H9 (cell line): ENCODE measurements at regions not wholly inside any gene's neighbourhood (a gene's known extent, or its start where the extent isn't known, plus 50 kb on each side); places are given as distances from the start of the nearest gene placed in this dataset.

Experiments used
- DNase-seq: peaks from one replicate; pipeline ENCODE4 v3.0.0-alpha.2; 2017
- H2AFZ ChIP-seq: one replicate; pipeline ENCODE4 v1.6.1; 2013; ENCODE audit warnings: mild to moderate bottlenecking, low read length, control low read depth, moderate library complexity
- H2AK5ac ChIP-seq: 2 replicates; pipeline ENCODE4 v1.6.1; 2013; ENCODE audit warnings: low read length, control low read depth, mixed read lengths; ENCODE audit not compliant: insufficient read length
- H2BK120ac ChIP-seq: one replicate; pipeline ENCODE4 v1.6.1; 2013; ENCODE audit warnings: low read depth, mild to moderate bottlenecking, low read length, control low read depth, inconsistent platforms; ENCODE audit not compliant: poor library complexity, severe bottlenecking
- H2BK12ac ChIP-seq: 2 replicates; pipeline ENCODE4 v1.6.1; 2013; ENCODE audit warnings: low read length, control low read depth, mixed read lengths, low read depth; ENCODE audit not compliant: insufficient read length
- H2BK15ac ChIP-seq: 2 replicates; pipeline ENCODE4 v1.6.1; 2013; ENCODE audit warnings: low read depth, low read length, control low read depth
- H2BK20ac ChIP-seq: one replicate; pipeline ENCODE4 v1.6.1; 2013; ENCODE audit warnings: low read depth, mild to moderate bottlenecking, low read length, control low read depth, inconsistent platforms; ENCODE audit not compliant: poor library complexity, severe bottlenecking
- H2BK5ac ChIP-seq: 2 replicates; pipeline ENCODE4 v1.6.1; 2013; ENCODE audit warnings: low read length, control low read depth, mixed read lengths; ENCODE audit not compliant: insufficient read length
- H3K14ac ChIP-seq: 2 replicates; pipeline ENCODE4 v1.6.1; 2013; ENCODE audit warnings: low read length, control low read depth; ENCODE audit not compliant: insufficient read depth
- H3K18ac ChIP-seq: 2 replicates; pipeline ENCODE4 v1.6.1; 2013; ENCODE audit warnings: low read depth, mild to moderate bottlenecking, mixed read lengths, low read length, control low read depth; ENCODE audit not compliant: insufficient read length
- H3K23ac ChIP-seq: 2 replicates; pipeline ENCODE4 v1.6.1; 2013; ENCODE audit warnings: low read length, control low read depth, mixed read lengths, low read depth; ENCODE audit not compliant: insufficient read length
- H3K23me2 ChIP-seq: 2 replicates; pipeline ENCODE4 v1.6.1; 2013; ENCODE audit warnings: low read depth, mild to moderate bottlenecking, mixed read lengths, low read length, control low read depth; ENCODE audit not compliant: insufficient read length, poor library complexity, severe bottlenecking
- H3K27ac ChIP-seq: 2 replicates; pipeline ENCODE4 v1.5.1; 2013; ENCODE audit warnings: low read length, control low read depth, mixed read lengths, low read depth; ENCODE audit not compliant: insufficient read length
- H3K27me3 ChIP-seq: 2 replicates; pipeline ENCODE4 v1.6.1; 2013; ENCODE audit warnings: low read length, control low read depth, inconsistent platforms; ENCODE audit not compliant: insufficient read depth
- H3K4ac ChIP-seq: 2 replicates; pipeline ENCODE4 v1.6.1; 2013; ENCODE audit warnings: low read depth, mild to moderate bottlenecking, control low read depth, inconsistent platforms, low read length, moderate library complexity
- H3K4me1 ChIP-seq: 2 replicates; pipeline ENCODE4 v1.6.1; 2013; ENCODE audit warnings: low read length, control low read depth, inconsistent platforms; ENCODE audit not compliant: insufficient read depth
- H3K4me2 ChIP-seq: 2 replicates; pipeline ENCODE4 v1.6.1; 2013; ENCODE audit warnings: low read length, control low read depth, mixed read lengths; ENCODE audit not compliant: insufficient read length, insufficient read depth
- H3K56ac ChIP-seq: 2 replicates; pipeline ENCODE4 v1.6.1; 2013; ENCODE audit warnings: low read depth, mild to moderate bottlenecking, mixed read lengths, low read length, control low read depth; ENCODE audit not compliant: insufficient read length
- H3K79me1 ChIP-seq: 2 replicates; pipeline ENCODE4 v1.6.1; 2013; ENCODE audit warnings: low read depth, mild to moderate bottlenecking, moderate library complexity, low read length, control low read depth, inconsistent platforms; ENCODE audit not compliant: insufficient read depth, poor library complexity, severe bottlenecking
- H3K79me2 ChIP-seq: 2 replicates; pipeline ENCODE4 v1.6.1; 2013; ENCODE audit warnings: low read length, control low read depth, inconsistent platforms; ENCODE audit not compliant: insufficient read depth
- H3K9ac ChIP-seq: 2 replicates; pipeline ENCODE4 v1.6.1; 2013; ENCODE audit warnings: low read length, control low read depth, mixed read lengths; ENCODE audit not compliant: insufficient read length; ENCODE audit errors: extremely low read depth
- H3K9me3 ChIP-seq: one replicate; pipeline ENCODE4 v1.6.1; 2013; ENCODE audit warnings: low read depth, low read length, inconsistent platforms; ENCODE audit not compliant: control insufficient read depth
- H3T11ph ChIP-seq: one replicate; pipeline ENCODE4 v1.6.1; 2013; ENCODE audit warnings: mild to moderate bottlenecking, low read length, control low read depth, inconsistent platforms
- H4K20me1 ChIP-seq: one replicate; pipeline ENCODE4 v1.6.1; 2013; ENCODE audit not compliant: control insufficient read depth, insufficient read length, insufficient read depth
- H4K5ac ChIP-seq: 2 replicates; pipeline ENCODE4 v1.6.1; 2013; ENCODE audit warnings: low read depth, mild to moderate bottlenecking, mixed read lengths, low read length, control low read depth; ENCODE audit not compliant: insufficient read length
- H4K8ac ChIP-seq: replicated peaks from 2 replicates; pipeline ENCODE4 v1.6.1; 2013; ENCODE audit warnings: low read length, control low read depth, mixed read lengths, low read depth; ENCODE audit not compliant: insufficient read length
- H4K91ac ChIP-seq: 2 replicates; pipeline ENCODE4 v1.6.1; 2013; ENCODE audit warnings: low read depth, mild to moderate bottlenecking, moderate library complexity, mixed read lengths, low read length, control low read depth; ENCODE audit not compliant: insufficient read length
- H3K27ac Mint-ChIP-seq, 3 experiments: 2 replicates in 2 of 3; 3 replicates in 1 of 3; pipeline ENCODE4 v1.8.0; 2020 to 2021; ENCODE audit warnings: mixed read lengths in 3 of 3, mild to moderate bottlenecking in 1 of 3, moderate library complexity in 1 of 3
- H3K27me3 Mint-ChIP-seq: 2 replicates; pipeline ENCODE4 v1.8.0; 2021; ENCODE audit warnings: low read depth, mild to moderate bottlenecking, moderate library complexity, mixed read lengths
- H3K36me3 Mint-ChIP-seq, 3 experiments: 2 replicates in 2 of 3; 3 replicates in 1 of 3; pipeline ENCODE4 v1.8.0; 2020 to 2021; ENCODE audit warnings: low read depth in 3 of 3, mixed read lengths in 3 of 3; ENCODE audit not compliant: insufficient read depth in 1 of 3
- H3K4me1 Mint-ChIP-seq, 2 experiments: 2 replicates each; pipeline ENCODE4 v1.8.0; 2020; ENCODE audit warnings: mixed read lengths in 2 of 2
- H3K4me3 Mint-ChIP-seq, 2 experiments: 2 replicates in 1 of 2; 3 replicates in 1 of 2; pipeline ENCODE4 v1.8.0; 2020 to 2021; ENCODE audit warnings: mild to moderate bottlenecking in 2 of 2, mixed read lengths in 2 of 2, moderate library complexity in 1 of 2
- H3K9me3 Mint-ChIP-seq, 2 experiments: 2 replicates in 1 of 2; 3 replicates in 1 of 2; pipeline ENCODE4 v1.8.0; 2020; ENCODE audit warnings: mild to moderate bottlenecking in 2 of 2, mixed read lengths in 2 of 2, moderate library complexity in 1 of 2
- WGBS: extraction: QIAGEN DNeasy Blood & Tissue Kit; methylation state at CpG from one replicate; pipeline ENCODE4 v1.1.7; 2013; ENCODE audit warnings: missing lambda C conversion rate, low lambda C conversion rate, mixed read lengths; ENCODE audit not compliant: insufficient read length; ENCODE audit errors: extremely low coverage; 5-methylcytosine and 5-hydroxymethylcytosine counted together
- TF ChIP-seq, protein P1 (sequence below): fragments of 200-600 bp; sonication (generic); conservative IDR thresholded peaks from 3 replicates; pipeline ENCODE4 v1.8.0; 2021; ENCODE audit warnings: antibody characterized with exemption, mild to moderate bottlenecking

DNA sequence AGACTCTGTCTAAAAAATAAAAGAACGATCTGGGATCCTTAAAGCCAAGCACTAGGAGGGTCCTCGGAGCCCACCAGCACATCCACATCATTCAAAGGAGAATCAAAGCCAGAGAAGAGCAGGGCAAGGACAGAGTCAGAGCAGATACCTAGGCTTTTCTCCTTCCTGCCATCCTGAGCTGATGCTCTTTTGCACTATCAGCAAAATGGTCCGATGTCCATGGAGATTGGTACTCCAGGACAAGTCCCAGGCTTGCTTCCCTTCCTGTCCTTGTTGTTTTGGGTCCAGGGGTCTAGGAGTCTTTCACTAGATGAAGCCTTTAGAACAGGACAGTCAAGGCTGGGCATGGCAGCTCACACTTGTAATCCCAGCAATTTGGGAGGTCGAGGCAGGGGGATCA is 58.0 kb upstream of the ELN start:
- Histone ChIP-seq H2BK12ac (no peak overlapping the region), H2AFZ (no peak overlapping the region), H2BK5ac (no peak overlapping the region), H3K79me1 (no peaks in the 10 kb centered on the region), H3K4me2 (no peak overlapping the region), H2AK5ac (no peak overlapping the region), H3K27me3 (no peaks in the 10 kb centered on the region), H2BK120ac (no peak overlapping the region), H3K4ac (no peak overlapping the region), H3K23ac (no peak overlapping the region), H2BK15ac (no peak overlapping the region), H4K20me1 (peaks cover 2% of the 10 kb centered on the region), H3K4me1 (no peaks in the 10 kb centered on the region), H3K79me2 (no peaks in the 10 kb centered on the region), H3K18ac (no peak overlapping the region), H3T11ph (no peak overlapping the region), H4K5ac (no peak overlapping the region), H3K9me3 (no peaks in the 10 kb centered on the region), H3K14ac (no peak overlapping the region), H3K23me2 (no peaks in the 10 kb centered on the region), H3K56ac (no peak overlapping the region), H4K91ac (no peak overlapping the region), H3K27ac (no peak overlapping the region), H4K8ac (no peak overlapping the region), H3K9ac (no peak overlapping the region), H2BK20ac (no peak overlapping the region)
- Mint-ChIP-seq H3K9me3 (peaks cover 6 to 7% of the 10 kb centered on the region in 2 experiments), H3K4me3 (no peak overlapping the region), H3K27ac (no peak overlapping the region; a peak in 1 of 7 replicates), H3K4me1 (peaks cover 3 to 7% of the 10 kb centered on the region in 2 experiments; a peak in 2 of 4 replicates), H3K27me3 (peaks cover 2% of the 10 kb centered on the region; the same call in 1 of the 2 replicates), H3K36me3 (peaks cover 2 to 5% (median 3%) of the 10 kb centered on the region in 3 experiments; a peak in 5 of 7 replicates)
- TF ChIP-seq, protein P1, sequence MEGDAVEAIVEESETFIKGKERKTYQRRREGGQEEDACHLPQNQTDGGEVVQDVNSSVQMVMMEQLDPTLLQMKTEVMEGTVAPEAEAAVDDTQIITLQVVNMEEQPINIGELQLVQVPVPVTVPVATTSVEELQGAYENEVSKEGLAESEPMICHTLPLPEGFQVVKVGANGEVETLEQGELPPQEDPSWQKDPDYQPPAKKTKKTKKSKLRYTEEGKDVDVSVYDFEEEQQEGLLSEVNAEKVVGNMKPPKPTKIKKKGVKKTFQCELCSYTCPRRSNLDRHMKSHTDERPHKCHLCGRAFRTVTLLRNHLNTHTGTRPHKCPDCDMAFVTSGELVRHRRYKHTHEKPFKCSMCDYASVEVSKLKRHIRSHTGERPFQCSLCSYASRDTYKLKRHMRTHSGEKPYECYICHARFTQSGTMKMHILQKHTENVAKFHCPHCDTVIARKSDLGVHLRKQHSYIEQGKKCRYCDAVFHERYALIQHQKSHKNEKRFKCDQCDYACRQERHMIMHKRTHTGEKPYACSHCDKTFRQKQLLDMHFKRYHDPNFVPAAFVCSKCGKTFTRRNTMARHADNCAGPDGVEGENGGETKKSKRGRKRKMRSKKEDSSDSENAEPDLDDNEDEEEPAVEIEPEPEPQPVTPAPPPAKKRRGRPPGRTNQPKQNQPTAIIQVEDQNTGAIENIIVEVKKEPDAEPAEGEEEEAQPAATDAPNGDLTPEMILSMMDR = no peak
- DNase-seq = no peak
- no CpG with 5 or more reads among the region's 4 CpGs for WGBS
